ENCODE measurements at regions not wholly inside any gene's neighbourhood (a gene's known extent, or its start where the extent isn't known, plus 50 kb on each side); places are given as distances from the start of the nearest gene placed in this dataset.

DNA sequence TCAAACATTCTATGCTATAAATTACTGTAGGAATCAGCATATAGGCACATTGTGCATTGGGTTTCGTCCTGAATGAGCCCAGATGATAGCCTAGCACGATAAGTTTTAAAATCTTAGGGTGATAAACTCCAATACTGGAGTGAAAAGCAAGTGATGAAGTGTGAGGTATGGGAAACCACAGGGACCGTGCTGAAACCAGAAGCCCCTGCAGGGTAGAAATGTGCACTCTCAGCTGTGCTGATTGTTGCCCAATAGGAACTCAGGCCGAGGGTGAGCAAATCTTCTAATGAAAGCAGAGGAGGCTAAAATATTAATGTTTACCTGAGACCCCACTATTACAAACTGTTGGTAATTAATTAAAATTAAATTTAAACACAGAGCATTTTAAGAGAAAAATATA lies 1486.6 kb downstream of the AACS start:
- DNase-seq = no peak

DNA sequence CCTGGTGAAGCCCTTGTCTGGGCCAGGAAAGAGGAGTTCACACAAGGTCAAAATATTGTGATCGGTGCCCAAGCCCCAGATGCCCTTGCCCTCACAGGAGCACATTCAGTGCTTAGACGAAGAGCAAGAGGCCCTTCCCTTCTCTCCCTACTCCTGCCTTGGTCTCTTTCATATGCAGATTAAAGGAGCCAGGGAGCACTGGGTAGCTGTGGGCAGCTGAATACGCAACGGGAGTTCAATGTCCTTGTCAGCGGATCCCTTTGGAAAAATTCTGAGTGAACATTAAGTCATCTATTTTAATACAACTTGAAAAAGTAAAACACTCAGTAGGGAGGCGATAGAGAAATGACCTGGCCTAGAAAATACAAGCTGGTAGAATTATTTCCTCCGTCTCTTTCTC lies 1489.4 kb downstream of the AACS start:
- no peak for DNase-seq

DNA sequence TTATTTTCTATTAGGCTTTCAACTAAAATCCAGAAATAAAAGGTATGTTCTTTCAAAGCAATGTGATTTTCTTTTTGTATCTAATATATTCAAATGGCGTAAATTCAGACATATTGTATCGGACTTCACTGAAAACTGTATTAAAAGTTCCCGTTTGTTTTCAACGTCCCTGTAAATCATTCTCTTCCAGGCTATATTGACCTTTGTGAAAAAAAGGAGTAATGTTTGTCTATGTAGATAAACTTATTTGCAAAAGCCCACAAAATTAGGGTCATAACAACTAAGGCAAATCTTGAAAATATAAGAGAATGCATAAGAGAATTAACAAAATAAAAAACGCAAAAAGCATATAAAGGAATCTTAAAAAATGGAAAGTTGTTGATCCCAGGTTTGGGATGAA lies 1492.4 kb downstream of the AACS start:
- DNase-seq = no peak

DNA sequence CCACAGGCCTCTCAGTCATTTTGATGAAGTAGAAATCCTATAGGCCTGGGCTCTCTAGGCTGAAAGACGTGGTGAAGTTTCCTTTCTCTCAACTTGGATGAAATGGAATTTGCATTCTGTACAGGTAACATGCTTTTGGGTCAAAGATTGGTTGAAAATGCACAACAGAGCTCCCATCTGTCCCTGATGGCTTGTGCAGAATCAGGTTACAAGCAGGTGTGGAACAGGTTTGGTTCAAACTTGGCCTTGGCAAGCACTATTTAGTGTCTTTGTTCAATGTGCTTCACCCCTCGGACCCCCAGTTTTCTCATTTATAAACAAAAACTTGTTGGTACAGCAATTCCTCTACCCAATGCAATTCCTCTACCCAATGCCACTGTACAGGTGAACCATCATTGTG lies 1493.0 kb downstream of the AACS start:
- no peak for DNase-seq

DNA sequence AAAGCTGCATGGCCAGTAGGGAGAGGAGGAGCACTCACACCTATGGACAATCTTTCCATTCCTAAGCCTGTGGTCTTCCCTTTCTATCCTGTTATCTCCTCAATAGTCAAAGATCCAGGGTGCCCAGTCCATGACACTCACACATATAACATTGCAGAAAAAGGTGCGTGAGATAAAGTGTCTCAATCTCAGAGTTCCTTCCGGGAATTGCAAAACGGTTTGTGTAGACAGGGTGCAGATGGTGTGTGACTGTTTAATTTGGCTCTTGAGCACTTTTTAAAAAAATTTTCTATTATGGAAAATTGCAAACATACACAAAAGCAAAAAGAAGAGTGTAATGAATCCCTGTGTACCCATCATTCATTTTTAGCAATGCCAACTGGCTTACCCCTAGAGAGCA lies 1493.6 kb downstream of the AACS start:
- DNase-seq = no peak

DNA sequence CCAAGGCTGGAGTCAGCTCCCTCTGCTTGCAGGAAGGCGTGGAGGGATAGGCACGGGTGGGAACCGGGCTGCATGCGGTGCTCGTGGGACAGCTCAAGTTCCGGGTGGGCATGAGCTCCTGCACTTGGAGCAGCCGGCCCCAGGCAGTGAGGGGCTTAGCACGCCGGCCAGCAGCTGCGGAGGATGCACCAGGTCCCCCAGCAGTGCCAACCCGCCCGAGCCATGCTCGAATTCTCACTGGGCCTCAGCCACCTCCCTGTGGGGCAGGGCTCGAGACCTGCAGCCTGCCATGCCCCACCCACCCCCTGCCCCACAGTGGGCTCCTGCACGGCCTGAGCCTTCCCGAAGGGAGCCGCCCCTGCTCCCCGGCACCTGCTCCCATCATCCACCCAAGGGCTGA lies 1501.8 kb downstream of the AACS start:
- DNase-seq = no peak

DNA sequence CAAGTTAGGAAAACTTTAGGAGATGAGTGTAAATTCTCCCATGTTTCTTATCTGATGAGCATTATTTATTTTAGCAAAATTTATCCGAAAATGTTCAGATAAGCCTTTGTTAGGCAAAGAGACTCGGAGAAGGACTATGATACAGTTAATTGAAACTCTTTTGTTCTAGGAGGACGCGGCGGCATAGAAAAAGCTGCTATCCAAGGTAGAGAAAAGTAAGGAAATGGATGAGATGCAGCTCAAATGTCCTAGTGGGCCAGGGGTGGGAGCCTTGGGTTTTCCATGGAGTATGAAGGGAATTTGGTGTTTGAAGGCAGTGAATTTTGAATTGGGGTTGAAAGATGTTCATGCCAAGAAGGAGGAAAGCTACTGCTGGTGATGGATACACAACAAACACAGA lies 1504.5 kb downstream of the AACS start:
- DNase-seq = no peak

DNA sequence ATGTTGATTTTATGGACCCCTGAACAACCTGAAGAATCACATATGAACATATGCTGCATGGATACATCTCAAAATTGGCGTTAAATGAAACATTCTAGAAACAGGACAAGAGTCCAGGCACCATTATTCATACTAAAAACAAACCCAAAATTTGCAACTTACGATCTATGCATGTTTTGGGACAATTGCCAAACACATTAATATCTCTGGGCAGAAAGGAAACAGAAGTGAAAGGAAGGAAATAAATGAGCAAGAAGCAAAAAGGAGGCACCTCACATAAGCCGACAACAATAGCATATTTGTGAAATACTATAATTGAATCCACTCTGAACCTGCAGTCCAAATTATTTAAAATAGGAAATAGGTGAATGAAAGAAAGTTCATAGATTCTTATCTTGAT lies 1505.3 kb downstream of the AACS start:
- no peak for DNase-seq

DNA sequence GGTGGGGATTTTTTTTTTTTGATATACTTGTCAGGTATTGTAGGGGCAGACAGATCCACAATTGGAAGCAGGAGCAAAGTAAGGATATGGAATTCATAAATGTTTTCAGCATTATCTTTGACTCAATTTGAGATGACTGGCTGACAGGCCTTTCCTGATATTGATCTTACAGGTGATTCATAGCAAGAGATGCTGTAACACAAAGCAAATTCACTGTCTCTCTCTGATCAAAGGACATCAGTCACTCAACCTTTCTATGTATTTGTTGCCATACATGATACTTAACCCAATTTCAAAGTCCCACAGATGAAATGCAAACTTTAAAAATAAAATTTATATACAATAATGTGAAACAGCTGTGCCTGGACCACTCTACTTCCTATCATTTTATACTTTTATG lies 1506.9 kb downstream of the AACS start:
- DNase-seq = no peak

DNA sequence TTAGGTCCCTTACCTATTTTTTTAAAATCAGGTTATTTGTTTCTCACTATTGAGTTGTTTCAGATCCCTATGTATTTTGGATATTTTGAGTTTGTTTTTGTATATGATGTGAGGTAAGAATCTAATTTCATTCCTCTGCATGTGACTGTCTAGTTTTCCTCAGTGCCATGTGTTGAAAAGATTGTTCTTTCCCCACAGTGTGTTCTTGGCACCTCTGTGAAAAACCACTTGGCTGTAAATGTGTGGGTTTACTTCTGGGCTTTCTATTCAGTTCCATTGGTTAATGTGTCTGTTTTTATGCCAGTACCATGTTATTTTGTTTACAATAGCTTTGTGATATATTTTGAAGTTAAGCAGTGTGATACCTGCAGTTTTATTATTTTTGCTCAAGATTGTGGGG lies 1516.4 kb downstream of the AACS start:
- DNase-seq = no peak

DNA sequence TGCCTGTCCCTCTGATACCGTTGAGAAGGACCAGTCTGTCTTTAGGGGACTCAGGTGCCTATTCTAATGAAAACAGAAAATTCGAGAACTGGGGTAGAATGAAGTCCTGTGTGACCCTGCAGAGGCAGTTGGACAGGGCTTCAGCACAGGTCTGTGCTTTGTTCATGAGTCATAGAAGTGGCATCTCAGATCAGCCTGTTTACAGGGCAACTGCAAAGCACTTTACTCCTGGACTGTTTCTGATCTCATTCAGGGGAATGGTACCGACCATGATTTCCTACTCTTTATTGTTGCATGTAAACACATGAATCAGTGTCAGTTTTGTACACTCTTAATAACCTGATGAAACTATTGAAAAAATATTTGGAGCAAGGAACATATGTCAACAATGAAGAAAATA lies 1517.0 kb downstream of the AACS start:
- DNase-seq = no peak

DNA sequence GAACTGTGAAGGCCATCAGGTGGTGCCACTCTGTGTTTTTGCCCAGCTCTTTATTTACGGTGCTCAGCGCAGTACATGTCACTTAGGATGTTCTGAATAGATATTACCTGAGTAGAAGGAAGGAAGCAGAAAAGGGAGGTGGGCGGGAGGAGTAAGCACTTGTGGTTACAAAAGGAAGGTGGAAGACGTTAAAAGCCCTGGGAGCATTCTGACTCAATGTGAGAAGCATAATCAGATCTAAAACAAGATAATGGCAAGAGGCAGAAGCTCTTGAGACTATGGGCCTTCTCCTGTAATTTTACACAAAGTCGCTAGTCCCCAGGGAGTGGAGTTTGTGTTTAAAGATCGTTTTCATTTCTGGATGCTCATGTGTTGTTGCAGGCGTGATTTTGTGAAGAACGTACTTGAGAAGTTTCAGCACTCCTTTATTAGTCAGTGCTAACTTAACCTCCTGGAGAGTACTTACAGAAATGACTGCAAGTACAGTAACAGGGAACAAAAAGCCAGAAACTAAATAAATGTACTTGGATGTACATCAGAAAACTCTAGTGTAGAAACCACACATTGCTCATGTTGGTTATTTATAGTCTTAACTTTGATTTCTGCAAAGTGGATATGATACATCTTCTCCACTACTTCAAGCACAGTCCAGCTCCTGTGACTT lies 1523.5 kb downstream of the AACS start:
- DNase-seq = no peak

DNA sequence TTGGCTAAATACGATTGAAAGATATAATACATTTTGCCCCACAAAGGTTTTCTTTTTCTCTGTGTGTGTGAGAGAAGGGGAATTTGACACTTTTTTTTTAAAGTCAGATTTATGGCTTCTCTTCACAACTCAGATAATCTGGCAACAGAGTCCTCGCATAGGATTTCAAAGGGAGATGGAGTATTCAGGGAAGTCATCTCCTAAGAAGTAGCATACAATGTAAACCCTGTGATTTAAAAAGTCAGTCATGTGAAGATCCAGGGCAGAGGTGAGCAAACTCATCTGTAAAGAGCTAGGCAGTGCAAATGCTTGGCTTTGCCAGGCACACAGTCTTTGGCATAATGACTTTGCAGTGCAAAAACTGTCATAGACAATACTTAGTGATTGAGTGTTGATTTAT lies 1526.3 kb downstream of the AACS start:
- no peak for DNase-seq

DNA sequence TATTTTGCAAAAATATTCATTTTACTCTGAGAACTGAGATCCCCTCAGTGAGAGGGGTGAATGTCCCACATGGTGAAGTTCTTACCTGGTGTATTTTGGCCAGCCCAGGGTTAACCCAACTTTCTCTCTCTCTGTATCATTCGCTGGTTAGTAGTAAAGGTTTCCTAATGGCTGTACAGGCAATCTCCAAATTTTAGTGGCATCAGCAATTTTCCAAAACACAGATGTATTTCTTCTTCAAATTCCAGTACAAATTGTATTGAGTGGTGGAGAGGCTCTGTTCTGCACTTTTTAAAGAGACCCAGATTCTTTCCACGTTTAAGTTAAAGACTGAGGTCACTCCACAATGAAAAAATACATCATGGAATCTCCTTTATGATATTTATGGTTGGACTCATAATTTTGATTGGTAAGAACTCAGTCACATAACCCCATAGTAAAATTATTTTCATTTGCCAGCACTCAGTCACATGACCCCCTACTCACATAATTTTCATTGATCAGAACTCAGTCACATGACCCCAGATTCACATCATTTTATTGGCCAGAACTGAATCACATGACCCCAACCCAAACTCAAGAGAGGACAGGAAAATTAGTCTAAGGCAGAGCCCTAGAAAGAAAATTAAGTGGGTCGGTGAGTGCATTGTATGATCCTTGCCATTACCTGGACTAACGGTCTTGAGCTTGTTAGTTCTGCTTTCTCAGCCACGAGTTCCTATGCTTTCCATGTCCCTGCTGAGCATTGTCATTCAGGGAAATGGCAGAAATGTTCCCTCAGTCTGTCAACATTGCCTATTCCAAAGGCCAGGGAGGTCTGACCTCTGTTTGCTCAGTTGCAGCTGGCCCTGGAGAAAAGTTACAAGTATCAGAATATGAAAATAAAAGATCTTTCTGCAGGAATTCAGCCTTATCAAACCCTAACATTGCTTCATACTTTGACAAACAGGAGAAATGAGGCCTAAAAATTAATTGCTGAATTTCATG lies 1536.2 kb downstream of the AACS start:
- DNase-seq = no peak

DNA sequence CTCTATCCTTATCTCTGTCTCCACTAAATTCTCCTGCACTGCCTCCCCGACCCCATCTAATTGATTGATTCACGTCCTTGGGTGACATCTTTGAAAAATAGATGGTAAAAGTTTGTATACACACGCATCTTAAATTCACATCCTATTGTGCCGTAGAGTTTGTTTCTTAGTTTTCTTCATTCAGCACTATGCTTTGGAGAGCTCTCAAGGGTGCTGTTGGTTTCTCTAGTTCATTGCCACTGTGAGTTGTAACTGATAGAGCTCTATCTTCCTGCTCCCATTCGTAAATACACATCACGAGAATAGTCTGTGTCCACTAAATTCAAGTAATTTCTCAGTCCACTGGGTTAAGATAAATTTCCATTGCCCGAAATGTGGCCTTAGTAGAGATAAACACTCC lies 1537.4 kb downstream of the AACS start:
- no peak for DNase-seq

DNA sequence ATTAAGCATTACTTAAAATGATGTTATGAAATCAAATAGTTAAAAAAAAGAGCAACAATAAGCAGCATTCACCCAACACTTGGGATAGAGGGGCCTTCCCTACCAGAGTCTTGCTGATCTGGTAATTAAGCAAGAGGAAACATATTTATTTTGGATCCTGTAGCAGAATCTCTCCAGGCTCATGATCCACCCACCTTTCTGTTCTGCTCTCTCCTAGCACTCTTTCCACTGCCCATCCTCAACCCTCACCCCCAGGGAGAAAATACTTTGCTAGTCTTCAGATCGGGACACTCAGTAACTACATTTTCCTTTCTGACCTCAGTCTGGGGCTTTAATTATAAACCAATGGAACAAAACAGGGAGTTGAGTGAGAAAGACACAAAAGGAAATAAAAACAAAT lies 1541.9 kb downstream of the AACS start:
- DNase-seq = no peak

DNA sequence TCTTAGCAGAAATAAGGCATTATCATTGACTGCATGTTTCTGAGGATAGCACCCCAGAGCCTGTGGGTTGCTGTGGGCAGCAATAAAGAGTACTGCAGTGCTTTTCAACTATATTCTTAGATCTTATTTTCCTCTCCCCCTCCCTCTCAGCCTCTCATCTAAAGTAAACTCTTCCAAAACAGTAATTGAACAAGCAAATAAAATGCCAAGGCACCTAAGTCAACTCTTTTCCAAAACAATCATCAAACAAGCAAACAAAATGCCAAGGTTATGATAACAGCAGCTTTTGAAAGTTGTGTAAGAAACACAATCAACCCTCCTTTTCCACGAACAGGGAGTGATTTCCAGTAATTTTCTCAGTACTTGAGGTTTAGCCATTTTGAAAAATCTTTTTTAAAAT lies 1542.6 kb downstream of the AACS start:
- no peak for DNase-seq

DNA sequence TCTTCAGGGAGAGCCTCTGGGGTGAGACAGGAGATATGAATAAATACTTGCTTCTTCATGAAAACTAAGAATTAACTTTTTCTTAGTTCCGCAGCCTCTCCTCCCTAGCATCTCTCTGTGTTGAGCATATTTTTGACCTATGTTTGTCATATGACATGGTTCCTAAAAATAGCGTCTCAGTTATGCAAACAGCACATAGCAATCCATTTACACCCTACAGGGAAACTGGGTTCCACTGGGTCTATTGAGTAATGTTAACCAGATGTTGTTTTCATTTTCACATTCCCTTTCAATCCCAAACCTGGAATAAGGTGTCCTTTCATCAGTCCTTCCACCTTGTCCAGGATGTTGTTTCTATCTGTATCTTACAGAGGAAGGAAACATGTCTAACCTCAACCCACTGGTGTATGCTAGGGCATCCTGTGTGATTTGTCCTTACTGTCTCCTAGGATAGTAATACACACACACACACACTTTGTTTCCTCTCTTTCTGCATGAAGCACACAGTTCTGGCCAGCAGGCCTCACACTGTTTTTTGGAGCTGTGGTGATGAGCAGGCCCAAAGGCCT lies 1543.5 kb downstream of the AACS start:
- DNase-seq = no peak

DNA sequence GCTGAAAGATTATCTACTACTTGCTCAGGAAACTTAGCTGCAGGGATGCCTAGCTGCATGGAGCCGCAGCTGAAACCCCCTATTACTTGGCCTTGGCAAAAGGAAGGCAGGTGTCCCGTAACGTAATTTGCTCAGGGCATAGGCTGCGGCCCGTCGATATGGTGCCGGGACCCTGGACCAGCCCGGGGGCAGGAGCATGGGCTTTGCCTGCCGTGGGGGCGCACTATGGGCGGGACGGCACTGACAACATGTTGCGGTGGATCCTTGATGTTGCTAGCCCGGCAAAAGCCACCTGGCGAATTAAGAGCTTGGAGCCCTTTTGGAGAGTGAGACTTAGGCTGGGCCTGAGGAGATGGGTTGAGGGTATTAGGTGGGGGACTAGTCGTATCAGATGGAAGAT lies 1551.2 kb downstream of the AACS start:
- DNase-seq = no peak

DNA sequence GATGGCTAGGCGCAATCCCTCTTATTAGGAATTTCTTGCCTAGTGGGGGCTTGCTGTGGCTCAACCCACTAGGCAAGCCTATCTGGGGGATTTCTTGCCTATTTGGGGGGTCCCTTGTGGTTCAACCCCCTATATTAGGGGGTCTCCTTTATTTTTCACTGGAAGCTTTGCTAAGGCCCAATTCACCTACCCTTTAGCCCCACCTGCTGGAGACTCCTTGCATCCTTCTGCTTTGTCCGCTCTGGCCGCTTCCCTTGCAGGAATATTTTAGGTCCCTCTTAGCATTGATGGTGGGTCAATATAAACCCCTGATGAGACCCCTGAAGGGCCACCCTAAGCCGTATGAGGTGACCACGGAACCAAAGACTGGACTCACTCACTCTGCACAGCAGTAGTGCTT lies 1552.1 kb downstream of the AACS start:
- no peak for DNase-seq

DNA sequence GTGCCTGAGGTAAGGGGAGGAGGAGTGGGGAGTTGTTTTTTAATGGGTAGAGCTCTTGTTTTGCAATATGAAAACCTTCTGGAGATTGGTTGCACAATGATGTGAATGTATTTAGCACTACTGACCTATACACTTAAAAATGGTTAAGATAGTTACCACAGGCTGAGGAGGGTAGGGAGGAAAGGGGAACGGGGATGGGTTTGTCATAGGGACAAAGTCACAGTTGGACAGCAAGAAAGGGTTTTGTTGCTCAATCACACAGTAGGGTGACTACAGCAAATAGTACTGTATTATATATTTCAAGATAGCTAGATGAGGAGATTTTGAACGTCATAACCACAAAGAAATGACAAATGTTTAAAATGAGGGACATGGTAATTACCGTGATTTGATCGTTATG lies 1562.4 kb downstream of the AACS start:
- no peak for DNase-seq

DNA sequence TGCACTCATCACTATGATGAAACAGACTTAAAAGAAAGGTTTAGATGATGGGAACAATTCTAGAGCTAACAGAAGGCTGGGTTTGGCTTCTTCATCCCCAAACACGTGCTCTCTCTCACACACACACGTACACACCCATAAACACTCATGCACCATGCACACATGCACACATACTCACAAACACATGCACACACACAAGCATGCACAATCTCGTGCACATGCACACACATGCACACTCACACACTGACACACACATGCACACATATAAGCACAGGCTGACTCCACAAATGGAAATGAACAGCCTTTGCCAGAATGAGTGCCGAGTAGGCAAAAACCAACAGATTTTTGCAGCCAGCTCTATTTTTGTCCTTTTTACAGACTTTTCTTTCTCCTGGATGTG lies 1571.6 kb downstream of the AACS start:
- DNase-seq = no peak

DNA sequence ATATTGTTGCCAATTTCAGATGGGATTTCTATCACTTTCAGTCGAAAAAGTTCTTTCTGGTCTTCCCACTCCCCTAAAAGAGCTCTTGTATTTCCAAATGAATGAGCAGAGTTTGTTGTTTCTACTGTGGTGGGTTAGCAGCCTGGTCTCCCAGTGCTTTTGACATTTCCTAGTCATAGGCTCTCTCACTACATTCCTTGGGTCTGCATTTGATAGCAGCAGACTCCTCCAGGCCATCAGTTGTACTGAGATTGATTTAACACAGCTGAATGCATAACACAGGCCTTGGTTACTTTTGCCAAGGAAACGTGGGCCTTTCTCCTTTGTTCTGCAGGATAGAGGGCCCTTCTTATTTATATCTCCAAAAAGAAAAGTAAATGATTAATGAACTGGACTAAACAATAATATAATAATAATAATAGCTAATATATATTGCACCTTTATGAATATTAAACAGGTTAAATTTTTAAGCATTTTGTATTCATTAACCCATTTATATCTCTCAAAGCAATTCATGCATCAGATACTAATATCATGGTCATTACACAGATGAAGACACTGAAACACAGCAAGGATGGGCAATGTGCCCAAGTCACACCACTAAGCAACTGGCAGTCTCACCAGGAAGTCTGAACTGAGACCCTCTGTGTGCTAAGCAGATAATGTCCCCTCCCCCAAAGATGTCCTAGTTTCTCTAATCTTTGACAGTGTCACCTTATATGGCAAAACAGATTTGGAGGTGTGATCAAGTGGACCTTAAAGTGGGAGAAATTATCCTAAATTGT lies 1579.2 kb downstream of the AACS start:
- DNase-seq = no peak

All from retina (tissue), 1 donor.